H9 (cell line): ENCODE measurements at regions not wholly inside any gene's neighbourhood (a gene's known extent, or its start where the extent isn't known, plus 50 kb on each side); places are given as distances from the start of the nearest gene placed in this dataset.
"Not testable (repeated sequence)": the region's sequence is repeated elsewhere in the genome, so short reads cannot be mapped to it uniquely, and the experiment has no call there.

Experiments used
- DNase-seq: peaks from one replicate; pipeline ENCODE4 v3.0.0-alpha.2; 2017
- H2AFZ ChIP-seq: one replicate; pipeline ENCODE4 v1.6.1; 2013; ENCODE audit warnings: mild to moderate bottlenecking, low read length, control low read depth, moderate library complexity
- H2AK5ac ChIP-seq: 2 replicates; pipeline ENCODE4 v1.6.1; 2013; ENCODE audit warnings: low read length, control low read depth, mixed read lengths; ENCODE audit not compliant: insufficient read length
- H2BK120ac ChIP-seq: one replicate; pipeline ENCODE4 v1.6.1; 2013; ENCODE audit warnings: low read depth, mild to moderate bottlenecking, low read length, control low read depth, inconsistent platforms; ENCODE audit not compliant: poor library complexity, severe bottlenecking
- H2BK12ac ChIP-seq: 2 replicates; pipeline ENCODE4 v1.6.1; 2013; ENCODE audit warnings: low read length, control low read depth, mixed read lengths, low read depth; ENCODE audit not compliant: insufficient read length
- H2BK15ac ChIP-seq: 2 replicates; pipeline ENCODE4 v1.6.1; 2013; ENCODE audit warnings: low read depth, low read length, control low read depth
- H2BK20ac ChIP-seq: one replicate; pipeline ENCODE4 v1.6.1; 2013; ENCODE audit warnings: low read depth, mild to moderate bottlenecking, low read length, control low read depth, inconsistent platforms; ENCODE audit not compliant: poor library complexity, severe bottlenecking
- H2BK5ac ChIP-seq: 2 replicates; pipeline ENCODE4 v1.6.1; 2013; ENCODE audit warnings: low read length, control low read depth, mixed read lengths; ENCODE audit not compliant: insufficient read length
- H3K14ac ChIP-seq: 2 replicates; pipeline ENCODE4 v1.6.1; 2013; ENCODE audit warnings: low read length, control low read depth; ENCODE audit not compliant: insufficient read depth
- H3K18ac ChIP-seq: 2 replicates; pipeline ENCODE4 v1.6.1; 2013; ENCODE audit warnings: low read depth, mild to moderate bottlenecking, mixed read lengths, low read length, control low read depth; ENCODE audit not compliant: insufficient read length
- H3K23ac ChIP-seq: 2 replicates; pipeline ENCODE4 v1.6.1; 2013; ENCODE audit warnings: low read length, control low read depth, mixed read lengths, low read depth; ENCODE audit not compliant: insufficient read length
- H3K23me2 ChIP-seq: 2 replicates; pipeline ENCODE4 v1.6.1; 2013; ENCODE audit warnings: low read depth, mild to moderate bottlenecking, mixed read lengths, low read length, control low read depth; ENCODE audit not compliant: insufficient read length, poor library complexity, severe bottlenecking
- H3K27ac ChIP-seq: 2 replicates; pipeline ENCODE4 v1.5.1; 2013; ENCODE audit warnings: low read length, control low read depth, mixed read lengths, low read depth; ENCODE audit not compliant: insufficient read length
- H3K27me3 ChIP-seq: 2 replicates; pipeline ENCODE4 v1.6.1; 2013; ENCODE audit warnings: low read length, control low read depth, inconsistent platforms; ENCODE audit not compliant: insufficient read depth
- H3K4ac ChIP-seq: 2 replicates; pipeline ENCODE4 v1.6.1; 2013; ENCODE audit warnings: low read depth, mild to moderate bottlenecking, control low read depth, inconsistent platforms, low read length, moderate library complexity
- H3K4me1 ChIP-seq: 2 replicates; pipeline ENCODE4 v1.6.1; 2013; ENCODE audit warnings: low read length, control low read depth, inconsistent platforms; ENCODE audit not compliant: insufficient read depth
- H3K4me2 ChIP-seq: 2 replicates; pipeline ENCODE4 v1.6.1; 2013; ENCODE audit warnings: low read length, control low read depth, mixed read lengths; ENCODE audit not compliant: insufficient read length, insufficient read depth
- H3K56ac ChIP-seq: 2 replicates; pipeline ENCODE4 v1.6.1; 2013; ENCODE audit warnings: low read depth, mild to moderate bottlenecking, mixed read lengths, low read length, control low read depth; ENCODE audit not compliant: insufficient read length
- H3K79me1 ChIP-seq: 2 replicates; pipeline ENCODE4 v1.6.1; 2013; ENCODE audit warnings: low read depth, mild to moderate bottlenecking, moderate library complexity, low read length, control low read depth, inconsistent platforms; ENCODE audit not compliant: insufficient read depth, poor library complexity, severe bottlenecking
- H3K79me2 ChIP-seq: 2 replicates; pipeline ENCODE4 v1.6.1; 2013; ENCODE audit warnings: low read length, control low read depth, inconsistent platforms; ENCODE audit not compliant: insufficient read depth
- H3K9ac ChIP-seq: 2 replicates; pipeline ENCODE4 v1.6.1; 2013; ENCODE audit warnings: low read length, control low read depth, mixed read lengths; ENCODE audit not compliant: insufficient read length; ENCODE audit errors: extremely low read depth
- H3K9me3 ChIP-seq: one replicate; pipeline ENCODE4 v1.6.1; 2013; ENCODE audit warnings: low read depth, low read length, inconsistent platforms; ENCODE audit not compliant: control insufficient read depth
- H3T11ph ChIP-seq: one replicate; pipeline ENCODE4 v1.6.1; 2013; ENCODE audit warnings: mild to moderate bottlenecking, low read length, control low read depth, inconsistent platforms
- H4K20me1 ChIP-seq: one replicate; pipeline ENCODE4 v1.6.1; 2013; ENCODE audit not compliant: control insufficient read depth, insufficient read length, insufficient read depth
- H4K5ac ChIP-seq: 2 replicates; pipeline ENCODE4 v1.6.1; 2013; ENCODE audit warnings: low read depth, mild to moderate bottlenecking, mixed read lengths, low read length, control low read depth; ENCODE audit not compliant: insufficient read length
- H4K8ac ChIP-seq: replicated peaks from 2 replicates; pipeline ENCODE4 v1.6.1; 2013; ENCODE audit warnings: low read length, control low read depth, mixed read lengths, low read depth; ENCODE audit not compliant: insufficient read length
- H4K91ac ChIP-seq: 2 replicates; pipeline ENCODE4 v1.6.1; 2013; ENCODE audit warnings: low read depth, mild to moderate bottlenecking, moderate library complexity, mixed read lengths, low read length, control low read depth; ENCODE audit not compliant: insufficient read length
- H3K27ac Mint-ChIP-seq, 3 experiments: 2 replicates in 2 of 3; 3 replicates in 1 of 3; pipeline ENCODE4 v1.8.0; 2020 to 2021; ENCODE audit warnings: mixed read lengths in 3 of 3, mild to moderate bottlenecking in 1 of 3, moderate library complexity in 1 of 3
- H3K27me3 Mint-ChIP-seq: 2 replicates; pipeline ENCODE4 v1.8.0; 2021; ENCODE audit warnings: low read depth, mild to moderate bottlenecking, moderate library complexity, mixed read lengths
- H3K36me3 Mint-ChIP-seq, 3 experiments: 2 replicates in 2 of 3; 3 replicates in 1 of 3; pipeline ENCODE4 v1.8.0; 2020 to 2021; ENCODE audit warnings: low read depth in 3 of 3, mixed read lengths in 3 of 3; ENCODE audit not compliant: insufficient read depth in 1 of 3
- H3K4me1 Mint-ChIP-seq, 2 experiments: 2 replicates each; pipeline ENCODE4 v1.8.0; 2020; ENCODE audit warnings: mixed read lengths in 2 of 2
- H3K4me3 Mint-ChIP-seq, 2 experiments: 2 replicates in 1 of 2; 3 replicates in 1 of 2; pipeline ENCODE4 v1.8.0; 2020 to 2021; ENCODE audit warnings: mild to moderate bottlenecking in 2 of 2, mixed read lengths in 2 of 2, moderate library complexity in 1 of 2
- H3K9me3 Mint-ChIP-seq, 2 experiments: 2 replicates in 1 of 2; 3 replicates in 1 of 2; pipeline ENCODE4 v1.8.0; 2020; ENCODE audit warnings: mild to moderate bottlenecking in 2 of 2, mixed read lengths in 2 of 2, moderate library complexity in 1 of 2
- WGBS: extraction: QIAGEN DNeasy Blood & Tissue Kit; methylation state at CpG from one replicate; pipeline ENCODE4 v1.1.7; 2013; ENCODE audit warnings: missing lambda C conversion rate, low lambda C conversion rate, mixed read lengths; ENCODE audit not compliant: insufficient read length; ENCODE audit errors: extremely low coverage; 5-methylcytosine and 5-hydroxymethylcytosine counted together

DNA sequence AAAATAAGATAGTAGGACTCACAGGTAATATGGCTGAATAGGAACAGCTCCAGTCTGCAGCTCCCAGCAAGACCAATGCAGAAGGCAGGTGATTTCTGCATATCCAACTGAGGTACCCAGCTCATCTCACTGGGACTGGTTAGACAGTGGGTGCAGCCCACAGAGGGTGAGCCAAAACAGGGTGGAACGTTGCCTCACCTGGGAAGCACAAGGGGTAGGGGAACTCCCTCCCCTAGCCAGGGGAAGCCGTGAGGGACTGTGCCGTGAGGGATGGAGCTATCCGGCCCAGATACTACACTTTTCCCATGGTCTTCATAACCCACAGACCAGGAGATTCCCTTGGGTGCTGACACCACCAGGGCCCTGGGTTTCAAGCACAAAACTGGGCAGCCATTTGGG, 114.8 kb upstream of the GNAI1 start:
- not testable (repeated sequence) for H2AK5ac ChIP-seq, H4K20me1 ChIP-seq, H3T11ph ChIP-seq, H3K36me3 Mint-ChIP-seq, H3K27ac ChIP-seq, H3K23ac ChIP-seq, H2BK15ac ChIP-seq, H3K4me3 Mint-ChIP-seq, H4K8ac ChIP-seq, H3K27me3 ChIP-seq, H2BK5ac ChIP-seq, H3K56ac ChIP-seq, H2AFZ ChIP-seq, H3K9ac ChIP-seq, H3K4me1 Mint-ChIP-seq, DNase-seq, H3K79me1 ChIP-seq, H3K9me3 ChIP-seq, H3K23me2 ChIP-seq, H2BK12ac ChIP-seq, H3K4ac ChIP-seq, H2BK20ac ChIP-seq, H3K4me1 ChIP-seq, H3K27me3 Mint-ChIP-seq, H3K4me2 ChIP-seq, H3K9me3 Mint-ChIP-seq, H3K79me2 ChIP-seq, H4K5ac ChIP-seq, H3K14ac ChIP-seq, H3K18ac ChIP-seq, H4K91ac ChIP-seq
- H3K27ac Mint-ChIP-seq: peak overlapping the region in 1 of 3 experiments; percentile 93; a peak in 1 of 7 replicates
- no CpG with 5 or more reads among the region's 4 CpGs for WGBS
- peak overlapping the region; percentile 77 for H2BK120ac ChIP-seq
